HG02840 (cell line): ENCODE measurements at regions not wholly inside any gene's neighbourhood (a gene's known extent, or its start where the extent isn't known, plus 50 kb on each side); places are given as distances from the start of the nearest gene placed in this dataset.
"Not testable (repeated sequence)": the region's sequence is repeated elsewhere in the genome, so short reads cannot be mapped to it uniquely, and the experiment has no call there.

Experiments
- ATAC-seq: cut with Tn5 transposase; IDR thresholded peaks from one replicate; pipeline ENCODE4 v1.9.1; 2021; ENCODE audit warnings: mild to moderate bottlenecking, moderate library complexity, moderate number of reproducible peaks; ENCODE audit not compliant: unreplicated experiment, low FRiP score

DNA sequence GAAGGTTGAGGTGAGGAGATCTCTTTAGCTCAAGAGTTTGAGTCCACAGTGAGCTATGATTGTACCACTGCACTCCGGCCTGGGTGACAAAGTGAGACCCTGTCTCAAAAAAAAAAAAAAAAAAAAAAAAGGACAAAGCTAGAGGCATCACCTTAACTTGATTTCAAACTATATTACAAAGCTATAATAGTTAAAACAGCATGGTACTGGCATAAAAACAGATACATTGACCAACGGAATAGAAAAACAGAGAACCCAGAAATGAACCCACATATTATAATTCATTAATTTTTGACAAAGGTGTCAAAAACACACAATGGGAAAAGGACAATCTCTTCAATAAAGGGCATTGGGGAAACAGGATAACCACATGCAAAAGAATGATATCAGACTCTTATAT, 50.8 kb upstream of the MBOAT1 start:
- no peak for ATAC-seq

DNA sequence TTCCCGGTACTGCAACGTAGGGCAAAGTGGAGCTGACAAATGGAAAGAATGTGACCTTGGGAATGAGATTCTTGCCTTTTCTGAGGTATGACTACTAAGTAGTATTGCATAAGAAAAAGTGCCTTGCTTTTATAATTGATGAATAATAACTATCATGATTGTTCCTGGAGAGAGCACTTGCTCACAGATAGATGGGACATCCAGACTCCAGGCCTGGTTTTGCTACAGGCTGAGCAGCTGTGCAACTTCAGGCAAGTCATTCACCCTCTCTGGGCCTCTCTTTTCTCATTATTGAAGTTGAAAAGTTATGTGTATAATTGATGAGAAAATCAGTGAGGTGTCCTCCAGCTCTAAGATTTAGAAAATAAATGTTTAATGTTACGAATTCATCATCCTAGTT, 53.6 kb upstream of the MBOAT1 start:
- ATAC-seq: no peak

DNA sequence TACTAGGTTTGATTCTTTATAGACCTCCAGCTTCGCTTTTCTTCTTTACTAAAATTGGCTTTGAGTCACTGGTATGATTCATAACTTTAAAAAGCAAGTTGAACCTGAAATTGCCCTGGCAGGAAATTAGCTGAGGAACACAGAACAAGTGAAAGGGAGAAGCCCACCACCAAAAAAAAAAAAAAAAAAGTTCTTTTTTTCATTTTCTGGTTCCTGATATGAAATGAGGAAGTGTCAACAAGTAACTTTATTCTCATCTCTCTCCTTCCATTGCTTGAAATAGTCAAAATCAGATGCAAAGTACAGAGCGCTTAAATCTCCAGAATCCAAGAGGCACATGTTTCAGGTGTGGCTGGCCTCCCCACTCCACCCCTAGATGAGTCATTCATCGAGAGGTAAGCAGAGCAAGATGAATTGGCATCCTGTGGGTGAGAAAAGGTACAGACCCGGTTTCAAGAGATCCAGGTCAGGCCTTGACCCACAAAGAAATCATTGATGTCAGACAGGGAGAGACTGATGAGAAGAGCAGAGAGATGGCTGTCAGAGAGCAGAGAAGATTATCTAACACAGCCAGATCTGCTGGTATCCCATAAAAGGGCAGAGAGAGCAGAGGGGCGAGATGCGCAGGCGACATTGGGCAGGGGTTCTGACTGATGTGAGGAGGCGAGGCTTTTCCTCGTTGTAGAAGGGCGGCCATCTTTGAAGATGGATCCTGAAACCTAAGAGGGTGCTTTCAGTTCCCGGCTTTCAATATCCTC, 54.8 kb upstream of the MBOAT1 start:
- no peak for ATAC-seq

DNA sequence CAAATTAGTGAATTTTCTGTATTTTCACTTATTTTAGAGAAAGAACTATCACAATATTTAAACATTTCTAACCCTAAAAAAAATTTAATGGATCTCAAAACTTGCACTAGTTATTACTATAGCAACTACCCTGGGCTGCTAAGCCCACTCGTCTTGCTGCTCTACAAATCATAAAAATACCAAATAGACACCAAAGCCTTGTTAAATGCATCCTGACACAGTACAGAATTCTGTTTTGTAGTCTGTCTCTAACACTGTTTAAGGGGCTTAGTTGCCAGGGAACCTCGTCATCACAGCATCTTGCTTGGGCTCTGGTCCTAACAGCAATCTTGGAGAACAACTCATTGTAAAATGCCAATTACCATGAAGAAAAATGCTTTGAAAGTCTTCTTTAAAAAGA, 56.9 kb upstream of the MBOAT1 start:
- no peak for ATAC-seq

DNA sequence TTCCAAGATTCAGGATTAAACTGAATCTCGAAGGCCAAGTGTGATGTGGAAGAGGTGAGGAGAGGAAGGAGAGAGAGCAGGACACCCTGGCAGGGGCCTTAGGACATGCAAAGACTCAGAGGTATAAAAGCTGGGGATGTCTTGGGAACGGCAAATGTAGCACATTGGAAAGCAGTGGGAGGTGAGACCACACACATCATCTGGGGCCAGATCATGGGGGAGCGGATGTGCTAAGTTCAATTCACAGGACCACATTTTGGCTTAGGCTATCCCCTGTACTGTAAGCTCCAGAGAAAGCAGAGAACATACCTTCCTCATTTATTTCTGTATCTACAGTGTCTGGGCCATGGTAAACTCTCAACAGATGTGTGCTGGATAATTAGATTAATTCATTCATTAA, 59.5 kb upstream of the MBOAT1 start:
- no peak for ATAC-seq

DNA sequence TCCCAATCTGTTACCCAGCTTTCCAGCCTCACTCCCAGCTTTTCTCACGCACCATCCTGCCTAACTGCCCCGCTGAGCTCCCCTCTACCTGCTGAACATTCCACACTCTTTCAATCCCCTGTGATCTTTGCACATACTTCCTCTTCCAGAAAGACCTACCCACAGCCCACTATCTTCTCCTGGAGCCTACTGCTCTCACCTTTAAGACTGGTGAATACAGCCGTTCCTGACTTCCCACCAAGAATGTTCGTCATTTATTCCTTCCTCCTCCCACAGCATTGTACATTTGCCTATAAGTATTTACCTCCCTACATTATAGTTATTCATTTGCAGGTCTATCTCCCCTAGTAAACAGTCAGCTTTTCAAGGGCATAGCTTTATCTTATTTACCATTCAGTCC, 61.9 kb upstream of the MBOAT1 start:
- ATAC-seq: no peak

DNA sequence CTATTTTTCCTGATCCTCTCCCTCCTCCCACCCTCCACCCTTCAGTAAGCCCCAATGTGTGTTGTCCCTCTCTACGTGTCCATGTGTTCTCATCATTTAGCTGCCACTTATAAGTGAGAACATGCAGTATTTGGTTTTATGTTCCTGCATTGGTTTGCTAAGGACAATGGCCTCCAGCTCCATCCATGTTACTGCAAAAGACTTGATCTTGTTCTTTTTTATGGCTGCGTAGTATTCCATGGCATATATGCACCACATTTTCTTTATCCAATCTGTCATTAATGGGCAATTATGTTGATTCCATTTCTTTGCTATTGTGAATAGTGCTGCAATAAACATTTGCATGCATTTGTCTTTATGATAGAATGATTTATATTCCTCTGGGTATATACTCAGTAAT, 63.6 kb upstream of the MBOAT1 start:
- ATAC-seq: not testable (repeated sequence)

DNA sequence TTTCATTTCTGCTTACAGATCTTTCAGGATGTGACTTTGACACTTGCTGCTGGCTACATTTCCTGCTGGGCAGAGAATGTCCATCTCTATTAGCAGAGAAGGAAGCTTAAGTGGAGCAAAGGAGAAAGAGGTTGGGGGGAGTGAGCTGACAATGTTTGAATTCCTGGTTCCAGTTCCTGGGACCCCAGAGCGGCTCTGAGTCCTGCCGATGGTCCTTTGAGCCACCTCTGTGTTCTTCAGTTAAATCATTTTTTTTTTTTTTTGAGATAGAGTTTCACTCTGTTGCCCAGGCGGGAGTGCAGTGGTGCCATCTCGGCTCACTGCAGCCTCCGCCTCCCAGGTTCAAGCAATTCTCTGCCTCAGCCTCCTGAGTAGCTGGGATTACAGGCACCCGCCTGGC, 65.5 kb upstream of the MBOAT1 start:
- ATAC-seq: not testable (repeated sequence)

DNA sequence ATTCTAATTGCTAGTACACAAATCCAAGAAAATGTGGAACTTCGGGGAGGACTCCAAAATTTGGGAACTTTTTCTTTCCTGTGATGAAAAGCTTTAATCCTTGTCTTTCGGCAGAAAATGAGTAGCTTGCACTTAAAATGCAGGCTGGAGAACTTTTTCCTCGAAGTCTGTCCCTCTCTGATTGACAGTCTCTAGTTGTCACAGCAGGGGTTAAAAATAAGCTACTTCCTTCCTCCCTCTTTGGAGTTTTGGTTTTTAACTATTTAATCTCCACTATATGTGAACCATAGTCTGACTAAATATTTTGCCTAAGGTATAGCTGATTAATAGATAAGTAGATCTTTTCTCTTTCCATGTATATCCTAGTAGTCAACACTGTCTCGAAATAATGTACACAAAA, 66.8 kb upstream of the MBOAT1 start:
- no peak for ATAC-seq

DNA sequence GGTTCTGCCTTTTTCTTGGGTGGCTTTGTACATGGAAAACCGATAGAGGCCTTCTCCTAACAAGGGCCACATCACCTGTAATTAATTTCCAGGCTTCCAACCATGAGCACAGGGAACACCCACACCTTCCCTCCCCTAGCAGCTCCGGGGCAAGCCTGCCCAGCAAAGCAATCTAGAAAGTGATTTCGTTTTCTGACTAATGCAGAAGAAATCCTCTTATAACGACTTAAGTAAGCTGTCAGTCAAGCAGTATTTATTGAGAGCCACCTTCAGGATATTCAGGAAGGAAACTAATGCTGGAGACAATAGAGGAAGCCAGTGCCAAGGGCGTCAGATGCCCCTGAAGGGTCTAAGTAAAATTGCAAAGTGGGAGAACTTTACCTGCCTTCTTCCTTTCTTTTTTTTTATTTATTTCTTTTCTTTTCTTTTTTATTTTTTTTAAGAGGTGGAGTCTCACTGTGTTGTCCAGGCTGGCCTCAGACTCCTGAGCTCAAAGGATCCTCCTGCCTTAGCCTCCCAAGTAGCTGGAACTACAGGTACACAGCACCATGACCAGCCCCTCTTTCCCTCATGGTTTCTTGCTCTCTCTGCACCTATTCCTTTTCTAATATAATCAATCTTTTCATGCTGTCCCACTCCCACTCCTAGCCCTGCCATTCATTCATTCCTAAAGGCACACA, 67.5 kb upstream of the MBOAT1 start:
- no peak for ATAC-seq

DNA sequence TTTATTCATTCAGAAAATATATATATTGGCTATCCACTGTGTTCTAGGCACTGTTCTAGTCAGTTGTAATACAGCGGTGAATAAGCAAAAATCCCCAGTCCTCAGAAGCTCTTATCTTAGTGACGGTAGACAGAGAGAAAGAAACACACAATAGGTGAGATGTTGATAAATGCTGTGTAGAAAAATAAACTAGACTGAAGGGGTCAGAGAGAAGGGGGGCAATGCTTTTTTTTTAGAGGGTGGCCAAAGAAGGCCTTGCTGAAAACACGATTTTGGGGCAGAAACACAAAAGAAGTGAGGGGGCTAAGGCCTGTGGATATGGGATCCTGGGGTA, 68.0 kb upstream of the MBOAT1 start:
- ATAC-seq: no peak

DNA sequence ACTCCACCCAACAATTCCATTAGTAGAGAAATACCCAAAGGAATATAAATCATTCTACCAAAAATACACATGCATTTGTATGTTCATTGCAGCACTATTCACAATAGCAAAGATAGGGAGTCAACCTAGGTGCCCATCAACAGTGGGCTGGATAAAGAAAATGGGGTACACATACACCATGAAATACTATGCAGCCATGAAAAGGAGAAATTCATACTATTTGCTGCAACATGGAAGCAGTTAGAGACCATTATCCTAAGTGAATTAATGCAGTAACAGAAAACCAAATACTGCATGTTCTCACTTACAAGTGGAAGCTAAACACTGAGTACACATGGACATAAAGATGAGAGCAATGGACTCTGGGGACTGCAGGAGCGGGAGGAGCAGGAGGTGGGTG, 72.4 kb upstream of the MBOAT1 start:
- ATAC-seq: no peak

DNA sequence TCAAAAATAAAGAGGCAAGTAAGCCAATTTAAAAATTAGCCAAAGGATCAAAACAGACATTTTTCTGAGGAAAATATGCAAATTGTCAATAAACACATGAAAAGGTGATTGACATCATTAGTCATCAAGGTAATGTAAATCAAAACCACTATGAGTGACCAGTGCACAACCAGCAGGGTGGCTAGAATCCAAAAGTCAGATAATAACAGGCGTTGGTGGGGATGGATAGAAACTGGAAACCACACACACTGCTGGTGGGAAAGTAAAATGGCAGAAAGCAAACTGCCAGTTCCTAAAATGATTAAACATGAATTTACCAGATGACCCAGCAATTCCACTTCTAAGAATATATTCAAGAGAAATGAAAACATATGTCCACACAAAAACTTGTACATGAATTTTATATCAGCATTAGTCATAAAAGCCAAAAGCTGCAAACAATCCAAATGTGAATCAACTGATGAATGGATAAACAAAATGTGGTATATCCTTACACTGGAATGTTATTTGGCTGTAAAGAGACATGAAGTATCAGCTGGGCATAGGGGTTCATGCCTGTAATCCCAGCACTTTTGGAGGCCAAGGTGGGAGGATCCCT, 74.8 kb upstream of the MBOAT1 start:
- no peak for ATAC-seq

DNA sequence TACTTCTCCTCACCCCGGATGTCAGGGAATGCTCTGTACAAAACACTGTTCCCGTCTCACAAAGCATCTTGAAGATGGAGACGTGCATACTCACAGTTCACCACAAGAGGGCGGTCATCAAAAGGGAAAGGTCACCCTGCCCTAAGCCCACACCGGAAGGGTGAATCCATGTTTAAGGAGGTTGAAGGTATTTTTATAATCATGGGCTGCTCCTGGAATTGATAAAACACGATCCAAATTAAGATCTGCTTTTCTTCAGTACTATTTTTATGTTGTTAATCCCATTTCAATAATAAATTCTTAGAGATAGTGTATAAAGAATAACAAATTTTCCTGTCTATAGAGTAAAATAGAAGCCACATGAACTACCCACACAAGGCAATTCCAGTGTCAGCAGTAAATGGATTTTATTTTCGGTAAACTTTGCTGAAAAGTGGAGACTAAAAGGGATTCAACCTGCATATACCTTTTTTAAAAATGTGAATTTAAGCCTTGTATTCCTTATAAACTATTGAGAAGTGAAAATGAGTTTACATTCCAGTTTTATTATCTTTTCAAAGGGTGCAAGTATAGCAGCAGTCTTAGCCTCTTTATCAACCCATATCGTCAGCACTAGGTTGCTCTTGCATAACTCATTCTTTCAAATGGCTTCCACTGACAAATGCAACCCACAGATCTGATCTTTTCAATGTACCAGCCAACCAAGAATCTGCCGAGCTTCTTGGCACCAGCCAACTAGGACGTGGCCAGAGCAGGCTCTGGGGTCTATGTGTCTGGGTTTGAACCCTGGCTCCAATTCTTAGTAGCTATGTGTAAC, 79.7 kb upstream of the MBOAT1 start:
- ATAC-seq: no peak

DNA sequence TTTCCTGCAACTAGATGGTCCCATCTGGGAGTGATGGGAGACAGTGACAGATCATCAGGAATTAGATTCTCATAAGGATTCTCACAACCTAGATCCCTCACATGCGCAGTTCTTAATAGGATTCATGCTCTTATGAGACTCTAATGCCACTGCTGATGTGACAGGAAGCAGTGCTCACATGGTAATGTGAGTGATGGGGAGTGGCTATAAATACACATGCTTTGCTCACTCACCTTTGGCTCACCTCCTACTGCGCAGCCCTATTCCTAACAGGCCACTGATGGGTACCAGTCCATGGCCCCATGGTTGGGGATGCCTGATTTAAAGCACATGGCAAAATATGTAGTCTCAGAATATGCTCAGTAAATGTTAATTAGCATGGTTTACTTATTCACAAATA, 80.6 kb upstream of the MBOAT1 start:
- no peak for ATAC-seq

DNA sequence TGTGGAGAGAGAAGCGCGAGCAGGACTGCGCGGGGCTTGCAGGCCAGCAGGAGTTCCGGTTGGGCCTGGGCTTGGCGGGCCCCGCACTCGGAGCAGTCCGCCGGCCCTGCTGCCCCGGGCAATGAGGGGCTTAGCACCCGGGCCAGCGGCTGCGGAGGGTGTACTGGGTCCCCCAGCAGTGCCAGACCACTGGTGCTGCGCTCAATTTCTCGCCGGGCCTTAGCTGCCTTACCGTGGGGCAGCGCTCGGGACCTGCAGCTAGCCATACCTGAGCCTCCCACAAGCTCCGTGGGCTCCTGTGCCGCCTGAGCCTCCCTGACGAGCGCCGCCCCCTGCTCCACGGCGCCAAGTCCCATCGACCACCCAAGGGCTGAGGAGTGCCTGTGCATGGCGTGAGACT, 89.0 kb upstream of the MBOAT1 start:
- ATAC-seq: no peak

DNA sequence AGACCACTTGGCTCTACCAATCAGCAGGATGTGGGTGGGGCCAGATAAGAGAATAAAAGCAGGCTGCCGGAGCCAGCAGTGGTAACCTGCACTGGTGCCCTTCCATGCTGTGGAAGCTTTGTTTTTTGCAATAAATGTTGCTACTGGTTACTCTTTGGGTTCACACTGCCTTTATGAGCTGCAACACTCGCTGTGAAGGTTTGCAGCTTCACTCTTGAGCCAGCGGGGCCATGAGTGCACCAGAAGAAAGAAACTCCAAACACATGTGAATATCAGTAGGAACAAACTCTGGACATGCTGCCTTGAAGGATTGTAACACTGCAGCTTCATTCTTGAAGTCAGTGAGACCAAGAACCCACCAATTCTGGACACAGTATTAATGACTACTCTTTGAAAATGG, 89.9 kb upstream of the MBOAT1 start:
- ATAC-seq: no peak

DNA sequence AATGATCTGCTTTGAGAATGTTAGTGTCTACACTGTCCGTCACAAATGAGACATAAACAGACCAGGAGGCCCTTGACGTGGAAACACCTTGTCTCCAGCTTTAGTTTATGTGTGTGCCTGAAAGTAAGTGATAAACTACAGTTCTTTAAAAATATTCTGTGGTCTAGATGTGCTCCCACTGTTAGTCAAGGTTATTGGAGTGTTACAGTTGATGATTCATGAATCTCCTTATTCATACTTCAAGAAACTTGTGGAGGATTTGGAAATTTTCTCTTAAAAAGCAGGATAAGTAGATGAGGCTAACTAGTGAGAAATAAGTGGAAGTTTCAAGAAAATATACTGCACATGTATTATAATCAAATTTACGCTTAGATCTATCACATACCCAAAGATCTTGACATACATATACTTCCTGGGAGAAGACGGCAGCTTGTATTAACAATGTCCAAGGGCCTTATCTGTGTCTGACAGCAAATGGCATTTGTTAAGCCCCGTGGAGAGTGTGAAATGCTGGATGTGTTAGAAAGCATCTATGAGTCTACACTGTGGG, 90.5 kb upstream of the MBOAT1 start:
- no peak for ATAC-seq

DNA sequence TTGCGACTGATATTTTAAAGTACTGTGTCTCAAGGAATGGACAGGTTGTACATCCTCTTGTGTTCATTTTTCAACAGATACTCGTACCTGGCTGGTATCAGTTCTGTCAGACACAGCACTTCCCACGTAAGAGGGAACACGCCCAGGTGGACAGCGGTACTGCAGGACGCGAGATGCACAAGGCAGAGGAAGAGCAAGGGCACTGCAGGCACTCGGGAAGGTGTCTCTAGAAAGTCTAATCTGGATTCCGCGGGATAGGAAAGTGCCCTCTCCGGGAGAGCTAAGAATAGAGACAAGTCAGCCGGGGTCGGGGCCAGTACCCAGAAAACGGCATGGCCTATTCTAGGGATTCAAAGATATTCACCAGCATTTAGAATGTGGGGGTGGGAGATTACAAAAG, 94.2 kb upstream of the MBOAT1 start:
- ATAC-seq: no peak

DNA sequence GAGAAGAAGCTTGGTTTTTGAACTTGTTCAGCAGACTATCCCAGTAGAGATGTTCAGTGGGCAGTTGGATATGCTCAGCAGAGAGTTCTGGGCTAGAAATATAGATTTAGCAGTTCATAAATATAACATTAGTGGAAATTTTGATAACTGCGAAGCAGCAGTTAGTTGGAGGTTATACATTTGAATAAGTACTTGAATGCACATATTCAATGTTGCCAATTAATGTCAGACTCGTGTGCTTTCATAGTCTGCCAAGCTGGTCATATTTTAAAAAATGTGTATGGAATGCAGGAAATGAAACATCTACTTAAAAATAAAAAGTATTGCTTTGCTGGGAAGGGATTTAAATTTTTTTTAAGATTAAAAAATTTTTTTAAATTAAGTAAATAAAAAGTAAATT, 92.5 kb upstream of the E2F3 start:
- no peak for ATAC-seq

DNA sequence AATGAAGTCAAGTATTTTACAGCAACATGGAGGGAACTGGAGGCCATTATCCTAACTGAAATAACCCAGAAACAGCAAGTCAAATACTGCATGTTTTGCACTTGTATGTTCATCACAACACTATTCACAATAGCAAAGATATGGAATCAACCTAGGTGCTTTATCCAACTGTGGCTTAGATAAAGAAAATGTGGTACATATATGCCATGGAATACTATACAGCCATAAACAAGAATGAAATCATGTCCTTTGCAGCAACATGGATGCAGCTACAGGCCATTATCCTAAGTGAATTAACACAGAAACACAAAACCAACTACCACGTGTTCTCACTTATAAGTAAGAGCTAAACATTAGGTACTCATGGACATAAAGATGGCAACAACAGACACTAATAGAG, 91.5 kb upstream of the E2F3 start:
- ATAC-seq: no peak
